Breast epithelium (tissue), 3 donors: ENCODE measurements at regions not wholly inside any gene's neighbourhood (a gene's known extent, or its start where the extent isn't known, plus 50 kb on each side); places are given as distances from the start of the nearest gene placed in this dataset.

Experiments
- POLR2A ChIP-seq: fragments of 450-650 bp; IDR thresholded peaks from one replicate; pipeline ENCODE4 v1.6.1; 2016; ENCODE audit warnings: antibody characterized with exemption, mild to moderate bottlenecking, moderate library complexity
- POLR2AphosphoS5 ChIP-seq, 3 donors: sonication (generic); formaldehyde crosslinking; IDR thresholded peaks; one replicate each; pipeline ENCODE4 v1.6.1; 2017; ENCODE audit warnings: antibody characterized with exemption in 3 of 3
- TF ChIP-seq, protein P1 (sequence below), 3 donors: fragments of 450-650 bp; IDR thresholded peaks; one replicate each; pipeline ENCODE4 v1.5.1; 2016 to 2017; ENCODE audit warnings: antibody characterized with exemption in 3 of 3, mild to moderate bottlenecking in 3 of 3, moderate library complexity in 3 of 3

DNA sequence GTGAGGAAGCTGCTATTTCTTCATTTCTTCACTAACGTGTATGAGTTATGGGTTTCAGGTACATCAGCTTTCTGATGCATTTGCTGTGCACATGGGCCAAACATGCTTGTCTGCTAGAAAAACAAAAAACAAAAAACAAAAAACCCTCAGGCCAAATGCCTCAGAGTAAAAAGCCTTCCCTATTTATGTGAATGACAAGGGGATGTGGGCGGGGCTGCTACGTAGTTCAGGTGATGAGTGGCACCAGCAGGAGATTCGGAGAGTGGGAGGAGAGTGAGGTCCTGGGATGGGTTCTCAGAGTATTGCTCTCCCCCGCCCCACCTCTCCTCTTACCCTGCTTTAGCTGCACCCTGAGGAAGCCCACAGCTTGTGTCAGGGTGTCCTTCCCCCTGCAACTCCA lies 596.8 kb upstream of the JAG1 start:
- TF ChIP-seq, protein P1, sequence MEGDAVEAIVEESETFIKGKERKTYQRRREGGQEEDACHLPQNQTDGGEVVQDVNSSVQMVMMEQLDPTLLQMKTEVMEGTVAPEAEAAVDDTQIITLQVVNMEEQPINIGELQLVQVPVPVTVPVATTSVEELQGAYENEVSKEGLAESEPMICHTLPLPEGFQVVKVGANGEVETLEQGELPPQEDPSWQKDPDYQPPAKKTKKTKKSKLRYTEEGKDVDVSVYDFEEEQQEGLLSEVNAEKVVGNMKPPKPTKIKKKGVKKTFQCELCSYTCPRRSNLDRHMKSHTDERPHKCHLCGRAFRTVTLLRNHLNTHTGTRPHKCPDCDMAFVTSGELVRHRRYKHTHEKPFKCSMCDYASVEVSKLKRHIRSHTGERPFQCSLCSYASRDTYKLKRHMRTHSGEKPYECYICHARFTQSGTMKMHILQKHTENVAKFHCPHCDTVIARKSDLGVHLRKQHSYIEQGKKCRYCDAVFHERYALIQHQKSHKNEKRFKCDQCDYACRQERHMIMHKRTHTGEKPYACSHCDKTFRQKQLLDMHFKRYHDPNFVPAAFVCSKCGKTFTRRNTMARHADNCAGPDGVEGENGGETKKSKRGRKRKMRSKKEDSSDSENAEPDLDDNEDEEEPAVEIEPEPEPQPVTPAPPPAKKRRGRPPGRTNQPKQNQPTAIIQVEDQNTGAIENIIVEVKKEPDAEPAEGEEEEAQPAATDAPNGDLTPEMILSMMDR (IDR thresholded peaks at IDR 0.05): no peak
- TF ChIP-seq POLR2AphosphoS5 (IDR thresholded peaks at IDR 0.05): no peak
- TF ChIP-seq POLR2A: no peak
